ENCODE measurements at regions not wholly inside any gene's neighbourhood (a gene's known extent, or its start where the extent isn't known, plus 50 kb on each side); places are given as distances from the start of the nearest gene placed in this dataset.

DNA sequence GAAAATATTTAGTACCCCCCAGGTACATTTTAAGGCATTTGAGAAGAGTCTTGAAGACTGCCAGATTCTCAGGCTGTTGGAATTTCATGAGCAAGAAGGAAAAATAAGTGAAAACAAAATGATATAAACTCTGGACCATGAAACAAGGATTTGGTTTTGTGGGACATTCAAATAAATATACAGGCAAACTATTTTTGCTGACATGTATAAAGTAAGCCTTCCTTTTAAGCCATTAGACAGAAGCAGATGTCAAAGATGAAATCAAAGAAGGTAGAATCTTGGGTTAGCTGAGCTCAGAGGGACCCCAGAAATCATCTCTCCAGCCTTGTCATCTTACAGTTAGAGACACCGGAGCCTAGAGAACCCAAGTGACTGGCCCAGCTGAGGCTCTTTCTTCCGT lies 51.3 kb upstream of the ACSL3 start:
- H4K20me1 ChIP-seq (ENCODE audit: insufficient read depth) = no peaks in the 10 kb centered on the region
- BruUV-seq (replicated peaks) = no TSS peak
- intact Hi-C loops (cut with micrococcal nuclease) = no loop called here

More for the DNA sequence above, 51.3 kb upstream of the ACSL3 start:
- H3K9me2 ChIP-seq (ENCODE audit: insufficient read depth) = no peaks in the 10 kb centered on the region
- H3K4me3 ChIP-seq (replicated peaks in 1 of 2; ENCODE audit: low read depth in 1 of 2, low read length in 2 of 2) = no peak overlapping the region
- RAD21 ChIA-PET (ENCODE audit: low non-redundant PET in 1 of 2, low total read pairs in 2 of 2, uncharacterized antibody in 2 of 2, unreplicated experiment in 2 of 2) = no interaction called here
- no peak overlapping the region for H3K9ac ChIP-seq (ENCODE audit: low read length)
- ATAC-seq (no peak), DNase-seq (ENCODE audit: low read depth, low spot score) (no peak)
- H3K36me3 ChIP-seq (ENCODE audit: control insufficient read depth in 1 of 2, insufficient read depth in 2 of 2, low read length in 2 of 2) = no peaks in the 10 kb centered on the region
- H3K4me1 ChIP-seq (ENCODE audit: control insufficient read depth in 1 of 2, insufficient read depth in 2 of 2, low read length in 2 of 2) = no peaks in the 10 kb centered on the region; a peak in 1 of 4 replicates
- no peak overlapping the region for H3K27ac ChIP-seq (ENCODE audit: low read depth, low read length)
- no peaks in the 10 kb centered on the region for H3K9me3 ChIP-seq (ENCODE audit: control insufficient read depth in 1 of 2, insufficient read depth in 1 of 2, low read depth in 1 of 2, low read length in 2 of 2)
- POLR2A ChIA-PET = no interaction called here
- CTCF ChIA-PET = no interaction called here
- no peak overlapping the region for H3K4me2 ChIP-seq (ENCODE audit: low read length)
- no peak for TF ChIP-seq ZNF274 (IDR thresholded peaks at IDR 0.05; ENCODE audit: low read depth, low read length)
- TF ChIP-seq ELF1 (IDR thresholded peaks at IDR 0.05; ENCODE audit: borderline replicate concordance, low read depth) = no peak
- TF ChIP-seq, protein P1, sequence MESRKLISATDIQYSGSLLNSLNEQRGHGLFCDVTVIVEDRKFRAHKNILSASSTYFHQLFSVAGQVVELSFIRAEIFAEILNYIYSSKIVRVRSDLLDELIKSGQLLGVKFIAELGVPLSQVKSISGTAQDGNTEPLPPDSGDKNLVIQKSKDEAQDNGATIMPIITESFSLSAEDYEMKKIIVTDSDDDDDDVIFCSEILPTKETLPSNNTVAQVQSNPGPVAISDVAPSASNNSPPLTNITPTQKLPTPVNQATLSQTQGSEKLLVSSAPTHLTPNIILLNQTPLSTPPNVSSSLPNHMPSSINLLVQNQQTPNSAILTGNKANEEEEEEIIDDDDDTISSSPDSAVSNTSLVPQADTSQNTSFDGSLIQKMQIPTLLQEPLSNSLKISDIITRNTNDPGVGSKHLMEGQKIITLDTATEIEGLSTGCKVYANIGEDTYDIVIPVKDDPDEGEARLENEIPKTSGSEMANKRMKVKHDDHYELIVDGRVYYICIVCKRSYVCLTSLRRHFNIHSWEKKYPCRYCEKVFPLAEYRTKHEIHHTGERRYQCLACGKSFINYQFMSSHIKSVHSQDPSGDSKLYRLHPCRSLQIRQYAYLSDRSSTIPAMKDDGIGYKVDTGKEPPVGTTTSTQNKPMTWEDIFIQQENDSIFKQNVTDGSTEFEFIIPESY (IDR thresholded peaks at IDR 0.05; ENCODE audit: extremely low read depth, insufficient replicate concordance, low read length) = no peak
- TF ChIP-seq CEBPB (IDR thresholded peaks at IDR 0.05; ENCODE audit: low read depth) = no peak
- no peak for TF ChIP-seq EZH2 (IDR thresholded peaks at IDR 0.05)
- TF ChIP-seq ZFX (IDR thresholded peaks at IDR 0.05) = no peak
- TF ChIP-seq SIN3A (IDR thresholded peaks at IDR 0.05; ENCODE audit: low read depth) = no peak
- TF ChIP-seq EZH2phosphoT487 (IDR thresholded peaks at IDR 0.05; ENCODE audit: borderline replicate concordance) = no peak
- no peak for TF ChIP-seq EGR1 (IDR thresholded peaks at IDR 0.05; ENCODE audit: low read depth)
- no peak for TF ChIP-seq SRF (IDR thresholded peaks at IDR 0.05; ENCODE audit: low read depth)
- no peak for TF ChIP-seq POLR2A (IDR thresholded peaks at IDR 0.05; ENCODE audit: borderline replicate concordance, extremely low read depth, insufficient read depth, insufficient read length)
- TF ChIP-seq RAD21 (IDR thresholded peaks at IDR 0.05; ENCODE audit: low read depth) = no peak
- no peak for TF ChIP-seq FOSL1 (IDR thresholded peaks at IDR 0.05; ENCODE audit: low read depth)
- TF ChIP-seq, protein P2, sequence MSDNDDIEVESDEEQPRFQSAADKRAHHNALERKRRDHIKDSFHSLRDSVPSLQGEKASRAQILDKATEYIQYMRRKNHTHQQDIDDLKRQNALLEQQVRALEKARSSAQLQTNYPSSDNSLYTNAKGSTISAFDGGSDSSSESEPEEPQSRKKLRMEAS (IDR thresholded peaks at IDR 0.05) = no peak
- no peak for TF ChIP-seq CBX3 (IDR thresholded peaks at IDR 0.05; ENCODE audit: low read depth)
- TF ChIP-seq YY1 (IDR thresholded peaks at IDR 0.05; ENCODE audit: extremely low read depth, insufficient replicate concordance, low read depth, low read length) = no peak
- no peak for TF ChIP-seq SP1 (IDR thresholded peaks at IDR 0.05; ENCODE audit: low read depth)
- no peak for TF ChIP-seq TCF7L2 (IDR thresholded peaks at IDR 0.05; ENCODE audit: borderline replicate concordance, extremely low read depth, insufficient read depth, insufficient read length)
- H2AFZ ChIP-seq (ENCODE audit: low read depth, low read length, poor library complexity, severe bottlenecking) = no peak overlapping the region
- no peaks in the 10 kb centered on the region for H3K27me3 ChIP-seq (ENCODE audit: insufficient read depth, low read length)
- H3K79me2 ChIP-seq (ENCODE audit: insufficient read depth, low read length) = no peaks in the 10 kb centered on the region
